Stimulated activated memory B cell treated with anti-CD40 and anti-IgM and Interleukin-4, amounts not matched to agents 10 μg/mL and 1 μg/mL and 100 μg/mL, for 72 hours (primary cell): ENCODE measurements at regions not wholly inside any gene's neighbourhood (a gene's known extent, or its start where the extent isn't known, plus 50 kb on each side); places are given as distances from the start of the nearest gene placed in this dataset.
A peak's percentile ranks its signal among the peaks of the same experiment; 100 is the strongest.
"Not testable (repeated sequence)": the region's sequence is repeated elsewhere in the genome, so short reads cannot be mapped to it uniquely, and the experiment has no call there.

ENCODE experiments used
- ATAC-seq: fragments of 150-1000 bp; cut with Tn5 transposase; 2 replicates; pipeline ENCODE4 v1.10.0; 2021
- H3K27ac Mint-ChIP-seq: one replicate; pipeline ENCODE4 v1.8.0; 2022; ENCODE audit warnings: mild to moderate bottlenecking, mixed read lengths
- H3K27me3 Mint-ChIP-seq: one replicate; pipeline ENCODE4 v1.8.0; 2022; ENCODE audit warnings: mixed read lengths
- H3K36me3 Mint-ChIP-seq: one replicate; pipeline ENCODE4 v1.8.0; 2022; ENCODE audit warnings: mixed read lengths
- H3K4me1 Mint-ChIP-seq: one replicate; pipeline ENCODE4 v1.8.0; 2022; ENCODE audit warnings: mixed read lengths
- H3K4me3 Mint-ChIP-seq: one replicate; pipeline ENCODE4 v1.8.0; 2022; ENCODE audit warnings: mild to moderate bottlenecking, moderate library complexity, mixed read lengths
- H3K9me3 Mint-ChIP-seq: one replicate; pipeline ENCODE4 v1.8.0; 2022; ENCODE audit warnings: mixed read lengths

DNA sequence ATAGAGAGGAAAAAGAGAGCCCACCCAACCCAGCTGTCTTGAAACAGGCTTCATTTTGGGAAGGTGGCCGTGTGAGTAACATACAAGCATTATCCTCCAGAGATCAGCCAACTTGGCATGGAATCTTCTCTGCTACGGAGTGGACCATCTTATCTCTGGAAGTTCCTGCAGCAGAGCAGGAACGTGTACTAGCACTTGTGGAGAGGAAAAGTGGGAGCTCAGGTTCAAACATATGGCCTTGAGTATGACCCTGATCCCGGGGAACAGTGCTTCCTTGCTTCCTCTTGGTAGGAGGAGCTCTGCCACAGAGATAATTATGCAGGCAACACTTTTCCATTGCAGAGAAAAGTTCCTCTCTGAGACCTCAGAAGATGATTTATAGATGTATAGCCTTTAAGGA lies 490.4 kb upstream of the ACO1 start:
- no peak overlapping the region for H3K27ac Mint-ChIP-seq
- H3K4me1 Mint-ChIP-seq, result no peaks in the 10 kb centered on the region
- peaks cover 3% of the 10 kb centered on the region for H3K9me3 Mint-ChIP-seq
- no peaks in the 10 kb centered on the region for H3K27me3 Mint-ChIP-seq
- H3K36me3 Mint-ChIP-seq, result no peaks in the 10 kb centered on the region
- no peak overlapping the region for H3K4me3 Mint-ChIP-seq
- no peak for ATAC-seq

DNA sequence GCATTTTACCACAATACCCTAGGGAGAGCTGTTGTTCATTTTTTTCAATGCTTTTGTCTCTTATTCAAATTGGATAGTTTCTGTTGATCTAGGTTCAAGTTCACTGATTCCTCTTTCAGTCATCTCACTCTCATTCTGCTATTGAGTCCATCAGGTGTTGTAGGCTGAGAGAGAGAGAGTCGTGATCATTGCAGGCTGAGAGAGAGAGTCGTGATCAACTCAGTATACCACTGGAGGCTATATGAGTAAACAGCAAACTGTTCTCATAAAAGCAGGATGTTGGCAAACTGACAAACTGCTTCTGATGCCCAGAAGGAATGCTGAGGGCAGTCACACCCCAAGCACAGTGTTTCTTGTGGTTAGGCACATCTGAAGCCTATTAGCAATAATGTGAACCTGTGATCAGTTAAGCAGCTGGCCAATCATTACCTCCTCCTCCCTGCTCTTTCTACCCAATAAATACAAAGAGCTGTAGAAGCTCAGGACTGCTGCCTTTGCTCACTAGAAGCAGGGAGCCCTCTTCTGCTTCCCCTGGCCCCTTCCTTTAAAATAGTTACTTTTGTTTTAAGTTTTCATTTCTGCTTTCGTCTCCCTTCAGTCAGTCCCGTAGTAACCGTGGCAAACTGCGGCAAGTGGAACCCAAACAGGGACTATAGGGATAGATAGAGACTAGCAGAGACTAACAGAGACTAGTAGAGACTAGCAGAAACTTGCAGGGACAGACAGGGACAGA lies 476.1 kb upstream of the ACO1 start:
- Mint-ChIP-seq H3K4me3 (peak overlapping the region; percentile 55), H3K9me3 (no peaks in the 10 kb centered on the region), H3K4me1 (peaks cover 7% of the 10 kb centered on the region), H3K27ac (no peak overlapping the region), H3K36me3 (no peaks in the 10 kb centered on the region), H3K27me3 (no peaks in the 10 kb centered on the region)
- ATAC-seq, result peak; percentile 8

DNA sequence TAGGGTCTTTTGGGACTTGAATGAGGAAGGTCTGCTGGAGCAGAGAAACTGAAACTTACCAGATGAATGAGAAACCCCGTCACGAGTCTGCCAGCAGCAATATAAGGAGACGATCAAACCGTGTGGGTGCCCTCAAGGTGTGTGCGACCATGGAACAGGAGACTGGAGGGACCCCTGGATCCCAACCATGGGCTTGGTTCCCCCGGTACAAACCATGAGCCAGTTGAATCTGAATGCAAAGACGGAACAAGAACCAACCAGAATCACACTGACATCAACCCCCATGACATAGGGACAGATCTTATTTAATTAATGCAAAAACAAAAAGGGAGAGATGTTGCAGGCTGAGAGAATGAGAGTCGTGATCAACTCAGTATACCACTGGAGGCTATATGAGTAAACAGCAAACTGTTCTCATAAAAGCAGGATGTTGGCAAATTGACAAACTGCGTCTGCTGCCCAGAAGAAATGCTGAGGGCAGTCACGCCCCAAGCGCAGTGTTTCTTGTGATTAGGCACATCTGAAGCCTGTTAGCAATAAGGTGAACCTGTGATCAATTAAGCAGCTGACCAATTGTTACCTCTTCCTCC lies 475.5 kb upstream of the ACO1 start:
- Mint-ChIP-seq H3K27me3 (no peaks in the 10 kb centered on the region), H3K36me3 (no peaks in the 10 kb centered on the region), H3K4me1 (peaks cover 7% of the 10 kb centered on the region), H3K9me3 (no peaks in the 10 kb centered on the region), H3K27ac (no peak overlapping the region), H3K4me3 (peak overlapping the region; percentile 55)
- ATAC-seq, result no peak

DNA sequence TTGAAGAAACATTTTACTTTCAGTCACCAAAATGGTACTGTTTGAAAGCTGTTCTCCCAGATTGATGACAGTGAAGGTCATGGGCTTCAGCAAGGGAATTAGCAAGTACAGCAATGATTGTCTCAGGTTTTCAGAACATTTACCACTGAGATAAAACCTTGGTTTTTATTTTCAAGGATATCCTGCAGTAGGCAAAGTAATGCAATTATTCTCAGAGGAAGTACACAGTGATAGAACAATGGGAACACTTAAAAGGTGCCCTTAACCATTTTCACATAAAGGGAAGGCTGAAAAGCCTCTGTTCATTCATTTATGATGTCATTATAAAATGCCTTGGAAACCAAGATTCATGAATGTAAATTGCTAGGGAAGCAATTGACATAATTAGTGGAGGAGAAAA lies 471.8 kb upstream of the ACO1 start:
- Mint-ChIP-seq H3K4me1 (peaks cover 7% of the 10 kb centered on the region), H3K9me3 (no peaks in the 10 kb centered on the region), H3K36me3 (no peaks in the 10 kb centered on the region), H3K27ac (no peak overlapping the region), H3K27me3 (no peaks in the 10 kb centered on the region), H3K4me3 (no peak overlapping the region)
- ATAC-seq, result no peak

DNA sequence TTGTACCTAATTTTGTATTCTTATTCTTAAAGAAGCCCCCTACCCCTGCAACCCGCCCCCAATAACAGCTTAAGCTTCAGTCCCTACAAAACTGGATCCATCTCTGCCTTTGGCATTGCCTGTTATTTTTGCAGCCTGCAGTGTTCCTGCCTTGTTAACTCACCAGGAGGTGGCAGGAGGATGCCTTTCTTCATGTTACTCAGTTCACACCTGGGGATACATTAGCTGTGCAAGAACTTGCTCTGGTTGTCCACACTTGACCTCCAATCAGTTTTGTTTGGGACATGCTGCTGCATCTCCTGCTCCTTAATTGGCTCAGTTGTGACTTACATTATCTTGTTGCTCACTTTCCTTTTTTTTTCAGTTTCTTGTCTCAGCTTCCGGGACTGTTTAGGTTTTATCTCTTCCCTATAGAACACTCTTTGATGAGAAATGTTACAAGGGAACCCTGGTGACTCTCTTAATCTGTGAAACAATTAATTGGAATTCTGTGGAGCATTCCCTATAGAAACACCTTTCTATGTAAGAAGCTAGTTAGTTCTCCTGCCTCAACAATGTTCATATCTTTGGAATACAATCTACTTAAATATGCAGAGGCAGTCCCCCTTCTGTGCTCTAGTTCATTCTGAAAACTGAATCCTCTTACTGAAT lies 467.7 kb upstream of the ACO1 start:
- Mint-ChIP-seq H3K36me3 (no peaks in the 10 kb centered on the region), H3K4me1 (no peaks in the 10 kb centered on the region), H3K27ac (no peak overlapping the region), H3K27me3 (no peaks in the 10 kb centered on the region), H3K9me3 (no peaks in the 10 kb centered on the region), H3K4me3 (no peak overlapping the region)
- ATAC-seq, result no peak

DNA sequence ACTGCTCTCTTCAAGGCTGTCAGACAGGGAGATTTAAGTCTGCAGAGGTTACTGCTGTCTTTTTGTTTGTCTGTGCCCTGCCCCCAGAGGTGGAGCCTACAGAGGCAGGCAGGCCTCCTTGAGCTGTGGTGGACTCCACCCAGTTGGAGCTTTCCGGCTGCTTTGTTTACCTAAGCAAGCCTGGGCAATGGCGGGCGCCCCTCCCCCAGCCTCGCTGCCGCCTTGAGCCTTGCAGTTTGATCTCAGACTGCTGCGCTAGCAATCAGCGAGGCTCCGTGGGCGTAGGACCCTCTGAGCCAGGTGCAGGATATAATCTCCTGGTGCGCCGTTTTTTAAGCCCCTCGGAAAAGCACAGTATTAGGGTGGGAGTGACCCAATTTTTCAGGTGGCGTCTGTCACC lies 446.7 kb upstream of the ACO1 start:
- not testable (repeated sequence) for H3K36me3 Mint-ChIP-seq, H3K27ac Mint-ChIP-seq, H3K4me3 Mint-ChIP-seq, ATAC-seq, H3K4me1 Mint-ChIP-seq, H3K27me3 Mint-ChIP-seq, H3K9me3 Mint-ChIP-seq

DNA sequence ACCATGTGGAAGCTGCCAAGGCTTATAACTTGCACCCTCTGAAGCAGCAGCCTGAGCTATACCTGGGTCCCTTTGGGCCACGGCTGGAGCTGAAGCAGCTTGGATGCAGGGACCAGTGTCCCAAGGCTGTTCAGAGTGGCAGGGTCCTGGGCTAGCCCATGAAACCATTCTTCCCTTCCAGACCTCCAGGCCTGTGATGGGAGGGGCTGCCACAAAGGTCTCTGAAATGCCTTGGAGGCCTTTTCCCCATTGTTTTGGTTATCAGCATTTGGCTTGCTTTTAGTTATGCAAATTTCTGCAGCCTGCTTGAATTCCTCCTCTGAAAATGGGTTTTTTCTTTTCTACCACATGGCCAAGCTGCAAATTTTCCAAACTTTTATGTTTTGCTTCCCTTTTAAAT lies 433.7 kb upstream of the ACO1 start:
- Mint-ChIP-seq H3K4me3 (no peak overlapping the region), H3K36me3 (no peaks in the 10 kb centered on the region), H3K4me1 (no peaks in the 10 kb centered on the region), H3K27me3 (no peaks in the 10 kb centered on the region), H3K9me3 (peaks cover 8% of the 10 kb centered on the region), H3K27ac (no peak overlapping the region)
- ATAC-seq, result no peak

DNA sequence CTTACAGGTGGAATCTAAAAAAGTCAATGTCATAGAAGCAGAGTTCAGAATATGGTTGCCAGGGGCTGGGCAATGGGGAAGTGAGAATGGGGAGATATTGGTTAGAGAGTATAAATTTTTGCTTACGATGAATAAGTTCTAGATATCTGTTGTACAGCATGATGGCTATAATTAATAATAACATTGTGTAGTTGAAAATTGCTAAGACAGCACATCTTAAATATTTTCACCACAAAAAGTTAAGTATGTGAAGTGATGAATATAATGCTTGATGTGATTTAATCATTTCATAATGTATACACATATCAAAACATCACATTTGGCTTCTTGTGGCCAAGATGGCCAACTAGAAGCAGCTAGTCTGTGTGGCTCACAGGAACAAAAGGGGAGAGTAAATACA lies 425.9 kb upstream of the ACO1 start:
- Mint-ChIP-seq H3K9me3 (peaks cover 31% of the 10 kb centered on the region), H3K4me3 (no peak overlapping the region), H3K4me1 (no peaks in the 10 kb centered on the region), H3K27ac (no peak overlapping the region), H3K36me3 (no peaks in the 10 kb centered on the region), H3K27me3 (no peaks in the 10 kb centered on the region)
- ATAC-seq, result no peak

DNA sequence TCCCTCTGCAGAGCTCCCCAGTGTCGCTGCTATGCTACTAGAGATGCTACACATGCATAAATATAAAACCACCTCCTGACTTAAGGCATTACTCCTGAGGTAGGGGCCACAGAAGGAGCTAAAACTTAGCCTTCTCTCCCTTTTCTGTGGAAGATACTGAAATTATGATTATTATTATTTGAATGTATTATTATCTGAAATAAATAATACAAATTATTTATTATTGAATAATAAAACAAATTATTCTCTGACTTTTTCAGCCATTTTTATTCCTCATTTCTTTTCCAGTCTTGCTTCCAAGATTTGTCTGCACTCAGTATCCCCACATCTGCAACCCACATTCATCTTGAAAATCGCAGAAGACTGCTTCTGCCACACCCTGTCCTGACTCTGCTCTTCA lies 414.9 kb upstream of the ACO1 start:
- Mint-ChIP-seq H3K27ac (no peak overlapping the region), H3K36me3 (no peaks in the 10 kb centered on the region), H3K4me1 (no peaks in the 10 kb centered on the region), H3K4me3 (no peak overlapping the region), H3K9me3 (peaks cover 6% of the 10 kb centered on the region), H3K27me3 (no peaks in the 10 kb centered on the region)
- no peak for ATAC-seq

DNA sequence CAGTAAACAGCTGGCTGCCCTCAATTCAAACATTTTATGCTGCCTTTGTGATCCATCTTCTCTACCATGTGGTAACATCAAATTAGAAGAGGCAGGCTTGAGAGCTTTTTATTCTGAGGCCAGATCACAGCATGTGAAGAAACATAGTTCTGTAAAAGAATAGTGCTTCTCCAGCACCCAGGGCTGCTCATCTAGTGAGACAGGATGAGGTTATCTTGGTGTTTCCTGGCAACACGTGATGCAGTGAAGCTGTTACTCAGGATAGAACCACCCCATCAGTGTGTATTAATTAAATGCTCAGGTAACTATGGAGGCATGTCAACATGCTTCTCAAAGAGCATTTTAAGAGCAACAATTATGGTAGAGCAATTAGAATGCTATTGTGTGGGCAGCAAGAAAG lies 400.5 kb upstream of the ACO1 start:
- no peak overlapping the region for H3K27ac Mint-ChIP-seq
- no peaks in the 10 kb centered on the region for H3K27me3 Mint-ChIP-seq
- H3K36me3 Mint-ChIP-seq, result no peaks in the 10 kb centered on the region
- H3K9me3 Mint-ChIP-seq, result peaks cover 11% of the 10 kb centered on the region
- no peak overlapping the region for H3K4me3 Mint-ChIP-seq
- H3K4me1 Mint-ChIP-seq, result no peaks in the 10 kb centered on the region
- no peak for ATAC-seq

DNA sequence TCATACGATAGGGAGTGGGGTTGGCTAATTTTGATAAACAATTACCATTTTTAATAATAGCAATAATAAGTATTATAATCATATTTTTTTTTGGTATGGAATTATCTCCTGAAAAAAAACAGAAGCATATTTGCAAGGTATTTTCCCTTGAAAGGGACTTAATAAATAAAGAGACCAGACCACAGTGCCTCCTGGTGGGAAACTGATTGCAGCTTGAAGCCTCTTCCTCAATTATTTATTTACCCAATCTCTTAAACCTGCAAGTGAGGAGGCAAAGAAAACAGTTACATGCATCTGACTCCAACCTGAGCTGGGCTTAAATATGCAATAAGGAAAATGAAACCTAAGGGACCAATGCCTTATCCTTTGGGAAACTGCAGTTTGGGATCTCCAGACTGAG lies 388.1 kb upstream of the ACO1 start:
- H3K27me3 Mint-ChIP-seq, result no peaks in the 10 kb centered on the region

DNA sequence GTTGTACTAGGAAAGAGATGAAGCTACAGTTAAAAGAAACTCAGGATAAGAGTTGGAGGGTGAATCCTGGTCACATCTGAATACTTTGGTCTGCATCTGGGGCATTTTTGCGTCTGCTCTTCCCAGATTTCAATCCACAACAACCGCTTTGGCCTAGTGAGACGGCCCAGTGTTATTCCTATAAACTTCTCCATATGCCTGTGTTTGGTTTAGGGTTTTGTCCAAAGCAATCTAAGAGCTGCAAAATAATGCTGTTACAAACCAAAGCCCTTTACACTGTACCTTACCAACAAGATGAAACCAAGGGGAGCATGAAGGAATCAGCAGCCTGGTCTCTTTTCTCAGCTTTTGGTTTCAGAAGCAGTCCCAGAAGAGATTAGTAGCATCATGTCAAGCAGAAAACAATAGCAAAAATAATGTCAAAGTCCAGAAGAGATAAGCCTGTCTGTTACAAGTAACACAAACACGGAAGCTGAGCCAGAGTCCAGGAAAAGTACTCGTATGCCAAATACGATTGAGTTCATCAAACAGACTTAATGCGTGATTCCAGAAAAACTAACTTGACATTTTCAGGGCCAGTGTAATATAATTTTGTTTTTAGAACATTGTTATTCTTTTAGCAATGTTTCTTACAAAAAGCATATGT lies 379.9 kb upstream of the ACO1 start:
- Mint-ChIP-seq H3K27me3 (no peaks in the 10 kb centered on the region), H3K27ac (no peak overlapping the region), H3K4me1 (no peaks in the 10 kb centered on the region), H3K4me3 (no peak overlapping the region), H3K9me3 (no peaks in the 10 kb centered on the region), H3K36me3 (no peaks in the 10 kb centered on the region)
- no peak for ATAC-seq

More for the DNA sequence above, 388.1 kb upstream of the ACO1 start:
- Mint-ChIP-seq H3K4me1 (no peaks in the 10 kb centered on the region), H3K9me3 (peaks cover 14% of the 10 kb centered on the region), H3K27ac (no peak overlapping the region), H3K4me3 (no peak overlapping the region), H3K36me3 (no peaks in the 10 kb centered on the region)
- ATAC-seq, result no peak

DNA sequence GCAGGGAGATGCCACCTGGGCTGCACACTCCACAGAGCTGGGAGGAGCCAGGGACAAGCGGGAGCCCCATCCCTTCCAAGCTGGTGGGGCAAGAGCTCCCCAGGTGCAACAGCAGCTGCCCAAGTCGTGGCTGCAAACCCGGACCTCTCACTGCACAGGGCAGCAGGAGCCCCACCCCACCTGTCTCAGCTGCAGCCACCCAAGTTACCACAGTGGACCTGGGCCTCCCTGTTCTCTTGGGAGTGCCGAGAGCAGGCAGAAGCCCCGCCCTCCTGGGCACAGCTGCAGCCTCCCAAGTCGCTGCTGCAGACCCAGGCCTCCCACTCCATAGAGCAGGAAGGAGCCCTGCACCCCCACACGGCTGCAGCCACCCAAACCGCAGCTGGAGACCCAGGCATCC lies 374.1 kb upstream of the ACO1 start:
- H3K27ac Mint-ChIP-seq, result no peak overlapping the region
- ATAC-seq, result peak; percentile 48
- H3K27me3 Mint-ChIP-seq, result no peaks in the 10 kb centered on the region
- no peaks in the 10 kb centered on the region for H3K9me3 Mint-ChIP-seq
- H3K36me3 Mint-ChIP-seq, result no peaks in the 10 kb centered on the region
- H3K4me3 Mint-ChIP-seq, result no peak overlapping the region
- H3K4me1 Mint-ChIP-seq, result no peaks in the 10 kb centered on the region

DNA sequence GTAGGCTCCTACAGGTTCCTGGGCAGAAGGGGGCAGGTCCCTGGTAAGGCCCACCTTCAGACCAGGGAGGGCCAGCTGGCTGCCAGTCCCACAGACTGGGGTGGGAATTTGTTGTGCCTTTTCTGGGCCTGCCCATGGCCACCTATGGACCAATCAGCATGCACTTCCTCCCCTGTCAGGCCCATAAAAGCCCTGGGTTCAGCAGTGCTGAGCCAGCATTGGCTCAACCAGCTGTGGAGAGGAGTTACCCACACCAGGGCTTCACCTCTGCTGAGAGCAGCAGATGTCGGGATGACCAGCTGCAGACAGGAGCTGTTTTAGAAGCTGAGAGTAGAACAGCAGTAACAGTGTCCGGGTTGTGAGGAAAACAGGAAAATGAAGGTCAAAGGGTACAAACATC lies 373.4 kb upstream of the ACO1 start:
- no peaks in the 10 kb centered on the region for H3K27me3 Mint-ChIP-seq
- no peaks in the 10 kb centered on the region for H3K36me3 Mint-ChIP-seq
- H3K27ac Mint-ChIP-seq, result no peak overlapping the region
- peak; percentile 42 for ATAC-seq
- no peaks in the 10 kb centered on the region for H3K9me3 Mint-ChIP-seq
- H3K4me1 Mint-ChIP-seq, result no peaks in the 10 kb centered on the region
- H3K4me3 Mint-ChIP-seq, result no peak overlapping the region

DNA sequence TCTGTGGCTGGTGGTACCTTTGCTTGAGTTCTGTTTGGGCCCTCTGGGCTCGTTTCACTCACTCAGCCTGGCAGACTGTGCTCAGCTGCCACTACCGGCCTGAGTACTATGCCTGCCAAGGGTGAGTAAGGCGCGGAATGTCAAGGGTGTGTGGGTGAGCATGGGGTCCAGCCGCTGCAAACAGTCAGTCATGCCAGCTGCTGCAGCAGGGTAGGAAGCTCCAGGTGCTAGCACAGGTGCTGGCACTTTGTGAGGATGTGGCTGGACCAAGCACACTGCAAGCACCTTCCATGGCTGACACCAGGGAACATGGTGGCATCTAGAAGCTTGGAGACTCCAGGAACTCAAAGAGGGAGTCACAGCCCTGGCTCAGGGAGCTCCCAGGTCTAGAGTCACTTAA lies 368.6 kb upstream of the ACO1 start:
- Mint-ChIP-seq H3K27ac (no peak overlapping the region), H3K9me3 (no peaks in the 10 kb centered on the region), H3K4me1 (no peaks in the 10 kb centered on the region), H3K36me3 (no peaks in the 10 kb centered on the region), H3K4me3 (no peak overlapping the region), H3K27me3 (no peaks in the 10 kb centered on the region)
- ATAC-seq, result no peak

DNA sequence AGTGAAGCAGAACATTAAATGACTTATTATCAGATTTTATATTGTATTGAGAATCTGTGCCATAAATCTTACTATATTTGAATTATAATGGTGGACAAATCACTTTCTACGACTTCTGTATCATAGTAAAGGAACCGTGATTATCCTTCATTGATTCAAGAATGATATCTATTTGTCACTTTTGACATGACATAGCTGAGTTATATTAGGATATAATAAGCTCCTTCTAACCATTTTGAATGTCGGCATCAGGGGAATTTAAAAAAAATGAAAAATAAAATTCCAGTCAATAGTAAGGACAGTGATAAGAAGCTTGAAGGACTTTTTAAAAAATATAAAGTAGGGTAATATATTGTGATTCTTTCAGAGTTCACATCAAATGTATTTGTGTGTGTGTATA lies 338.9 kb upstream of the ACO1 start:
- no peak overlapping the region for H3K27ac Mint-ChIP-seq

More for the DNA sequence above, 338.9 kb upstream of the ACO1 start:
- Mint-ChIP-seq H3K27me3 (no peaks in the 10 kb centered on the region), H3K36me3 (no peaks in the 10 kb centered on the region), H3K4me3 (no peak overlapping the region), H3K9me3 (peaks cover 6% of the 10 kb centered on the region), H3K4me1 (no peaks in the 10 kb centered on the region)
- ATAC-seq, result no peak
